SK-N-SH (cell line): ENCODE measurements at regions not wholly inside any gene's neighbourhood (a gene's known extent, or its start where the extent isn't known, plus 50 kb on each side); places are given as distances from the start of the nearest gene placed in this dataset.

ENCODE experiments used
- CTCF ChIP-seq: fragments of 200-600 bp; sonication (generic); IDR thresholded peaks from 2 replicates; pipeline ENCODE4 v1.6.1; 2017; ENCODE audit warnings: antibody characterized with exemption, mild to moderate bottlenecking, moderate library complexity
- GABPA ChIP-seq: IDR thresholded peaks from 2 replicates; pipeline ENCODE4 v1.4.0; 2012; ENCODE audit warnings: low read depth, mild to moderate bottlenecking
- PBX3 ChIP-seq: IDR thresholded peaks from 2 replicates; pipeline ENCODE4; 2012
- RAD21 ChIP-seq: IDR thresholded peaks from 2 replicates; pipeline ENCODE4 v1.6.1; 2012; ENCODE audit warnings: mild to moderate bottlenecking, low read length
- RFX5 ChIP-seq: IDR thresholded peaks from 2 replicates; pipeline ENCODE4 v1.6.1; 2012; ENCODE audit warnings: mild to moderate bottlenecking, improper control_type of control experiment, low read length
- TF ChIP-seq, protein P1 (sequence below): IDR thresholded peaks from 2 replicates; pipeline ENCODE4 v1.6.1; 2012; ENCODE audit warnings: mild to moderate bottlenecking, low read depth, low read length, moderate library complexity
- TF ChIP-seq, protein P2 (sequence below): IDR thresholded peaks from 2 replicates; pipeline ENCODE4 v1.4.0; 2012; ENCODE audit warnings: low read depth, borderline replicate concordance
- TF ChIP-seq, protein P3 (sequence below): fragments of 150-350 bp; IDR thresholded peaks from 2 replicates; pipeline ENCODE4 v1.6.1; 2017; ENCODE audit warnings: antibody characterized with exemption, low read length, low read depth, borderline replicate concordance

- TF ChIP-seq RFX5 = no peak
- no peak for TF ChIP-seq RAD21
- TF ChIP-seq, protein P1, sequence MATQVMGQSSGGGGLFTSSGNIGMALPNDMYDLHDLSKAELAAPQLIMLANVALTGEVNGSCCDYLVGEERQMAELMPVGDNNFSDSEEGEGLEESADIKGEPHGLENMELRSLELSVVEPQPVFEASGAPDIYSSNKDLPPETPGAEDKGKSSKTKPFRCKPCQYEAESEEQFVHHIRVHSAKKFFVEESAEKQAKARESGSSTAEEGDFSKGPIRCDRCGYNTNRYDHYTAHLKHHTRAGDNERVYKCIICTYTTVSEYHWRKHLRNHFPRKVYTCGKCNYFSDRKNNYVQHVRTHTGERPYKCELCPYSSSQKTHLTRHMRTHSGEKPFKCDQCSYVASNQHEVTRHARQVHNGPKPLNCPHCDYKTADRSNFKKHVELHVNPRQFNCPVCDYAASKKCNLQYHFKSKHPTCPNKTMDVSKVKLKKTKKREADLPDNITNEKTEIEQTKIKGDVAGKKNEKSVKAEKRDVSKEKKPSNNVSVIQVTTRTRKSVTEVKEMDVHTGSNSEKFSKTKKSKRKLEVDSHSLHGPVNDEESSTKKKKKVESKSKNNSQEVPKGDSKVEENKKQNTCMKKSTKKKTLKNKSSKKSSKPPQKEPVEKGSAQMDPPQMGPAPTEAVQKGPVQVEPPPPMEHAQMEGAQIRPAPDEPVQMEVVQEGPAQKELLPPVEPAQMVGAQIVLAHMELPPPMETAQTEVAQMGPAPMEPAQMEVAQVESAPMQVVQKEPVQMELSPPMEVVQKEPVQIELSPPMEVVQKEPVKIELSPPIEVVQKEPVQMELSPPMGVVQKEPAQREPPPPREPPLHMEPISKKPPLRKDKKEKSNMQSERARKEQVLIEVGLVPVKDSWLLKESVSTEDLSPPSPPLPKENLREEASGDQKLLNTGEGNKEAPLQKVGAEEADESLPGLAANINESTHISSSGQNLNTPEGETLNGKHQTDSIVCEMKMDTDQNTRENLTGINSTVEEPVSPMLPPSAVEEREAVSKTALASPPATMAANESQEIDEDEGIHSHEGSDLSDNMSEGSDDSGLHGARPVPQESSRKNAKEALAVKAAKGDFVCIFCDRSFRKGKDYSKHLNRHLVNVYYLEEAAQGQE = no peak
- TF ChIP-seq, protein P2, sequence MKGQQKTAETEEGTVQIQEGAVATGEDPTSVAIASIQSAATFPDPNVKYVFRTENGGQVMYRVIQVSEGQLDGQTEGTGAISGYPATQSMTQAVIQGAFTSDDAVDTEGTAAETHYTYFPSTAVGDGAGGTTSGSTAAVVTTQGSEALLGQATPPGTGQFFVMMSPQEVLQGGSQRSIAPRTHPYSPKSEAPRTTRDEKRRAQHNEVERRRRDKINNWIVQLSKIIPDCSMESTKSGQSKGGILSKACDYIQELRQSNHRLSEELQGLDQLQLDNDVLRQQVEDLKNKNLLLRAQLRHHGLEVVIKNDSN = no peak
- TF ChIP-seq CTCF = no peak
- TF ChIP-seq, protein P3, sequence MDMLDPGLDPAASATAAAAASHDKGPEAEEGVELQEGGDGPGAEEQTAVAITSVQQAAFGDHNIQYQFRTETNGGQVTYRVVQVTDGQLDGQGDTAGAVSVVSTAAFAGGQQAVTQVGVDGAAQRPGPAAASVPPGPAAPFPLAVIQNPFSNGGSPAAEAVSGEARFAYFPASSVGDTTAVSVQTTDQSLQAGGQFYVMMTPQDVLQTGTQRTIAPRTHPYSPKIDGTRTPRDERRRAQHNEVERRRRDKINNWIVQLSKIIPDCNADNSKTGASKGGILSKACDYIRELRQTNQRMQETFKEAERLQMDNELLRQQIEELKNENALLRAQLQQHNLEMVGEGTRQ = no peak
- no peak for TF ChIP-seq GABPA
- no peak for TF ChIP-seq PBX3
Observed at GRCh38 chr5:143575286-143575685, 171.8 kb upstream of the NR3C1 start.
